Suppressor macrophage treated with lipopolysaccharide for 4 hours (primary cell): ENCODE measurements at regions not wholly inside any gene's neighbourhood (a gene's known extent, or its start where the extent isn't known, plus 50 kb on each side); places are given as distances from the start of the nearest gene placed in this dataset.

ENCODE experiments used
- DNase-seq: peaks from one replicate; pipeline ENCODE4 v3.0.0-alpha.2; 2020

DNA sequence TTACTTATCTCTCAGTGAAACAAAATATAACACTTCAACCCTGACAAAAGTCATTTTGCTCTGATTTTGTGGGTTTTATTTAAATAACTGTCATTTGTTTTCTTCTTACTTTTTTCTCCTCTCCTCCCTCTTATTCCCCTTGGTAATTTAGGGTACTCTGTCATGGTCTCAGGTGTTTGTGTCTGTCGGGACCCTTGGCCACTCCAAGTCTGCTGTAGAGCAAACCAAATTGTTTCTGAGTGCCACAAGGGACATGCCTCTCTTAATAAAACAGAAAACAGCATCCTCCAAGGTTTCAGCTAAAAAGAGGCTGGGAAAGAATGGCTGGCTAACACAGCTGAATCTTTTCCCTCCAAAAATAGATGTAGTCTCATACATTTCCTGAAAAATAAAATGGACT, 573.1 kb upstream of the KLF12 start:
- DNase-seq = no peak

DNA sequence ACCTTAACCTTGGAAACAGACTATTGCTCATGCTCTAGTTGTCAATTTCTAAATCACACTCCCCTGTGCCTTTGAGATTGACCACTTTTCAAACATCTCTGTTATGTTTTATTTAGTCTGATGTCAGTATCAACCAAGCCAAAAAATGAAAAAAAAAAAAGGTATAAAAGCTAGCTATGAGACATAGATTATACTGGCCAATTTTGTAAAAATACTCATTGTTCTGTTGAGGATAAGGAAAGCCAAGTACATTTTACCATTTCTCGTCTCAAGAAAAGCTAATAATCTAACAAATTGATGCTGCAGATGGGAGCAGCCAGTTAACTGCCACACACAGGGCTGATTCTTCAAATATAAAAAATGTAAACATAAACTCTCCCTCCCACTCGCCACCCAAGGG, 572.6 kb upstream of the KLF12 start:
- no peak for DNase-seq

DNA sequence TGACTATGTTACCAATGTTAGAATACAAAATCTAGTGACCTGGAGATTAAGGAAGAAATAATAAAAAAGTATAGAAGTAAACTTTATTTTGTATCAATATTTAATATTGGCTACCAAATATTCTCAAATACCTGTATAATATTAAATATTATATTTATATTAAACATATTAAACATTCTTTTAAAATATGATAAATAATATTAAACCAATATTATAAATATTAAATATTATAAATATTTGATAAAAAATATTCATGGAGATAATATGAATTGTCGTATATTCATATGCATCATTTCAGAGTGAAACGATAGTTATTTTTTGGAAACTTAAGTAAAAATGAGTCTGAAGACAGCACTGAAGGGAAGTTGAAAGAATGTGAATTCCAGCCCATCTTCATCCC, 571.2 kb upstream of the KLF12 start:
- no peak for DNase-seq

- no peak for DNase-seq
Measured at GRCh38 chr13:74703855-74704387, 569.7 kb upstream of the KLF12 start.

DNA sequence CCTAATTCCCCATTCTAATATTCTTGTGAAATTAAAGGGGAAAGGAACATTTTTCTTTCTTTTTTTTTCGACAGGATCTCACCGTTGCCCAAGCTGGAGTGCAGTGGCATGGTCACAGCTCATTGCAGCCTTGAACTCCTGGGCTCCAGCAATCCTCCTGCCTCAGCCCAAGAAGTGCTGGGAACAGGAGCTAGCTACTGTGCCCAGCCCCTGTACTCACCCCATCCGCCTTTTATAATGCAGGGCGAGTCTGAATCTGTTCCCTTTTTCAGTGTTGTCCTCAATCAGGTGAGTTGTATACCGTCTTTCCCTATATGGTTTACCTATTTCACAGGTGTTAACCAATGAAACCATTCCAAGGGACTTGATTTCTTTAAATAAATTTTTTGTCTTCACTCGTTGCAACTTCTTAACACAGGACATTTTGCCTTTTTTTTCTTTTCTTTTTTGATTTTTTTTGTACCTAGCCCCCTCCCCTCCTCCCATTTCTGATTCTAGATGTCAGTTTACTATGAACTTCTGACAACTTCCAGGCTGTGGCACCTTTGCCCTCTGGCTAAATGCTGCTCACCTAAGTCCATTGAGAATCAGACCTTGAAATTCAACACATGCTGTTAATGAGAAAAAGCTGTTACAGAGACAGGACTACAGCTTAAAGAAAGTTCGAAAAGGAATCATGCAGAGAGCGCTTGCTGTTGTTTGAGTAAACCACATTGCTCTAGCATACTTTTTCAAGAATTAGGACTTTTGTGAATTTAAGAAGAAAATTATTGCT, 562.1 kb upstream of the KLF12 start:
- DNase-seq = no peak

GRCh38 chr13:74695021-74695800, 561.0 kb upstream of the KLF12 start:
- DNase-seq = no peak

GRCh38 chr13:74687442-74688182, 553.4 kb upstream of the KLF12 start:
- no peak for DNase-seq

DNA sequence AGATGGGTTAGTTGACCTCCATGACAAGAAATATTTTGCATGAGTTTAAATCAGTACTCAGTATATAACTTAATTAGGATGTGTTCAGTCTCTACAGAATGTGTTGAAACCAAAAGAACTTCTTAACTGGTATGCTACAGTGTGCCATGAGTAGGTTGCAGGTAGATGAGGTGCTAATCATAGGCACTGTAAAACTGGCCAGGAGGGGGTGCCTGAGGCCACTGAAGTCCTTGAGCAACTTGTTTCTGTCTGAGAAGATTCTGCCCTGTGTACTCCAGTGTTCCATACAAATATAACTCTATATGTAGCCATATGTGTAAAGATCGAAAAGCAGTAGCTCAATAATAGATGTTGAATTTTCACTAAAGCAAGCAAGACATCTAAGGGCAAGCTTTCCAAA, 549.2 kb upstream of the KLF12 start:
- no peak for DNase-seq

GRCh38 chr13:74682746-74683145, 548.5 kb upstream of the KLF12 start:
- DNase-seq = no peak

GRCh38 chr13:74681891-74682290, 547.7 kb upstream of the KLF12 start:
- DNase-seq = no peak

GRCh38 chr13:74678308-74678965, 544.2 kb upstream of the KLF12 start:
- DNase-seq = no peak

DNA sequence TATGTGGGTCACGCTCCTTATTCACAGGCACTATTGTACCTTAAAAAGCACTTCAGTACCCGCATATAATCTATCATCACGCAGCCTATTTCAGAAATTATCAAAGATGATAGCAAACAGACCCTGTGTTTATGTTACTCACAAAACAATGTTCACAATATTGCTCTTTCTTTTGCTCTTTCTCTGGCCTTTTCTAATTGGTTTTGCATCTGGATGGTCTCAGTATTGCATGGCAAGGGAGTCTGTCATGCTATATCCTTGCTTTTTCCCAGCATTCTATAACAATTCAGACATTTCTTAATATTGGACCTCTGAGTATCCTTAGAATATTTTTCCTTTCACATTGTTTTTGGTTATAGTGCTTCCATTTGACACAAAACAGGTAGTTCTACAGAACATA, 541.8 kb upstream of the KLF12 start:
- DNase-seq = no peak

- DNase-seq = no peak
Measured at GRCh38 chr13:74675182-74675581, 541.0 kb upstream of the KLF12 start.

DNA sequence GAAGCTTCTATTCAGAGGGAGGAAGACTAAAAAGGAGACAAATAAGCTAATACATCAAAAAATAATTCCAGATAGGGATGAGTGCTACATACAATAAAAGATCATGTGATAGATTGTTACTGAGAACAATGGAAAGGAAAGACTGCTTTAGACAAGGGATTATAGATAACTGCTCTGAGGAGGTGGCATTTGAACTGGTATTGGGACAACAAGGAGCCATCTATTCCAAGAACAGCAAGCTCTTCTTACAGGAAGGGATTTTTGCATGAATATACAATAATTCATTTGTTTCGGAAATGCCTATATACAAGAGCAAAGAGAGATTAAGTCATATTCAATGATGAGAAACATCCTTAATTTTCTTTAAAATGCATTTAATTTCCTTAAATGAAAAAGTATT, 540.5 kb upstream of the KLF12 start:
- DNase-seq = no peak

DNA sequence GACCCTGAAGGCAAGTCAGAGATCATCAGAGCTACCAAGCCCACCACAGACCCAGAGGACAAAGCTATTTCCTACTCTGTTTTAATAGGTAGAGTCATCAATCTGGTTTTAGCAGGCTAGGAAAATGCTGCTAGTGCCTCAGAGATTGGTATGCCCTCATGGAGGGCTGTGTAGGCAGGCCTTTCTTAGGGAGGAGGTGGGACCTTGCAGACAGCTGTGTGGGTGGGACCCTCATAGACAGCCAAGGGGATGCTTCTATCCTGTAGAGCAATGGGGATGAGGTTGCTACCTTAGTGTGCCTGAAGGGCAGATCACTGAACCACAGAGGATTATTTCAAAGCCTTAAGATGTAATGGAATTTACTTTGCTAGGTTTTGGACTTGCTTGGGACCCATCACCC, 534.9 kb upstream of the KLF12 start:
- no peak for DNase-seq

GRCh38 chr13:74667656-74668203, 533.5 kb upstream of the KLF12 start:
- no peak for DNase-seq

DNA sequence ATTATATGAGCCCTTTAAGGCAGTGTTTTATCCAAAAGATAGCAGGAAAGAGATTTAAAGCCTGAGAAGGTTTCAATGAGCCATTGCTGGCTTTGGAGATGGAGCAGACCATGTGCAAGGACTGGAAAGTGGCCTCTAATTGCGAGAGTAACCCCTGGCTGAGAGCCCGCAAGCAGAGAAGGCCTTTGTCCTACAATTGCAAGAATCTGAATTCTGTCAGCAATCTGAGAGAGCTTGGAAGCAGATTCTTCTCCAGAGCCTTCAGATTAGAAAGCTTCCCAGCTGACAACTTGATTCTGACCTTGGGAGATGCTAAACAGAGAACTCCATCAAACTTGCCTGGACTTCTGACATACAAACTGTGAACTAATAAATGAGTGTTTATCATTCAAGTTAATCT, 528.7 kb upstream of the KLF12 start:
- DNase-seq = no peak

- DNase-seq = no peak
Measured at GRCh38 chr13:74661851-74662250, 527.6 kb upstream of the KLF12 start.

DNA sequence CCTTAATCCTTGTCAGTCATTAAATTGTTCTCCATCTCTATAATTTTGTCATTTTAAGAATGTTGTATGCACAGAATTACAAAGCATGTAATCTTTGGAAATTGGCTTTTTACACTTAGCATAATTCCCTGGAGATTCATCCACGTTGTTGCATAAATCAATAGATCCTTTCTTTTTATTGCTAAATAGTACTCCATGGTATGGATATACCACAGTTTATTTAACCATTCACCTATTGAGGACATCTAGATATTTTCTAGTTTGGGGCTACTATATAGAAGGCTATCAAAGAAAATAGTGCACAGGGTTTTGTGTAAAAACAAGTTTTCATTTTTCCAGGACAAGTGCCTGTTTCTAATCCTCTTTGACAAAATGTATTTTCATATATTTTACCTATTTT, 523.6 kb upstream of the KLF12 start:
- DNase-seq = no peak

GRCh38 chr13:74651121-74651520, 516.9 kb upstream of the KLF12 start:
- no peak for DNase-seq

DNA sequence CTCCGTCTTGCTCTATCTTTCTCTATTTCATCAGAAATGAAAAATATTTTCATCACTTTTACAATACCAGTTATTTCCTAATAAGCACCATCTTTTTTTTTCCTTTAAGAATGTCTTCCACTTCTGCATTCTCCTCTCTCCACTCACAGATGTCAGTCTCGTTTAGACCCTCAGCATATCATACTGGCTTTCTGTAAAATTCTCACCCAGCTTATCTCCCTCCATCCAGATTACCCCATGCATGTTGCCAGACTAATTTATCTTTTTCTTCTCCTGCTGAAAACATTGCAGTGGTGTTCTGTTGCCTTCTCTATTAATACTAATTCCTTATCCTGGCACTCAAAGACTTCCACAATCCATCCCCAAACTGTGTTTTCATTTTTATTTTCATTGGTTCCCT, 513.8 kb upstream of the KLF12 start:
- DNase-seq = no peak

DNA sequence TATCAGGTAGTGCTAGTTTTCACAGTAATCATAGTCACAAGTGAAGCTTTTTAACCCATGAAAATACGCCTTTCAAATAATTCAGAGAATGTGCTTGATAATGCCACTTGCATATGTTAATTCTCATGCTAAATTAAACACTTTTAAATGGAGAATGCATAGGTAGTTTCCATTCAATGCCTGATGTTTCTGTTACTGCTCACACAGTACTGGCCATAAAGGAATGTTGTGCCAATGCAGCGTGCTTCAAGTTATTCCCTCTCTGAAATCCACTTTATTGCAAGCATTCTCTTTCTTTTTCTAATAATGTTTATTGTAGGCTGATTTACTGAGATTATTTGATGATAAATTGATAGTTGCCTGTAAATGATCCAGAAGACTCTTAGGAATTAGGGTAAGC, 513.0 kb upstream of the KLF12 start:
- DNase-seq = no peak

GRCh38 chr13:74646091-74646490, 511.9 kb upstream of the KLF12 start:
- no peak for DNase-seq
